Liver (tissue), 3 donors: ENCODE measurements at regions not wholly inside any gene's neighbourhood (a gene's known extent, or its start where the extent isn't known, plus 50 kb on each side); places are given as distances from the start of the nearest gene placed in this dataset.

ENCODE experiments used
- JUND ChIP-seq, 2 donors: IDR thresholded peaks; 2 replicates each; pipeline ENCODE4 v1.6.1; 2016; ENCODE audit warnings: antibody characterized with exemption in 2 of 2
- REST ChIP-seq: IDR thresholded peaks from 2 replicates; pipeline ENCODE4 v1.6.1; 2016; ENCODE audit warnings: antibody characterized with exemption, mild to moderate bottlenecking
- SP1 ChIP-seq: IDR thresholded peaks from 2 replicates; pipeline ENCODE4 v1.6.1; 2018; ENCODE audit warnings: antibody characterized with exemption, mild to moderate bottlenecking
- TF ChIP-seq, protein P1 (sequence below): fragments of 150-350 bp; IDR thresholded peaks from 2 replicates; pipeline ENCODE4 v1.5.1; 2017; ENCODE audit warnings: improper control_type of control experiment, low read depth, low read length; ENCODE audit not compliant: missing input control
- donor health status: healthy.
- donor health status: healthy.

DNA sequence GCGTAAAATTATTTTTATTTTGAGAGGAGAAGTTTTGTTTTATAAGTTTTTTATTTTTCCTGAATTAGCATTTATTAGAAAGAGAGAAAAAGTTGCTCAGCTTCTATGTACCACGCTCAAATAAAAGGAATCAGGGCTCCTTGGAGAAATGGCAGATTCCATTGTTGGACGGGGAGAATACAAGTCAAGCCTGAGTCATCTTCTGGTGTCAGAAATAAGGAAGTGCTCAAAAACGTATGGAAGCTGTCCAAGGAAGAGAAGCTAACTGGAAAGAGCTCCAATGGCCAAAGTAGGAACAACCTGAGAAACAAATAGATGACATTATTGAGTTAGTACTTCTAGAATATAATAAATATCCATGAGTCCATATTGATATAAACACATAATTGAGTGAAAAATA, 89.3 kb upstream of the NEIL3 start:
- TF ChIP-seq REST, result no peak
- TF ChIP-seq SP1, result no peak
- no peak for TF ChIP-seq JUND (IDR thresholded peaks at IDR 0.05)
- TF ChIP-seq, protein P1, sequence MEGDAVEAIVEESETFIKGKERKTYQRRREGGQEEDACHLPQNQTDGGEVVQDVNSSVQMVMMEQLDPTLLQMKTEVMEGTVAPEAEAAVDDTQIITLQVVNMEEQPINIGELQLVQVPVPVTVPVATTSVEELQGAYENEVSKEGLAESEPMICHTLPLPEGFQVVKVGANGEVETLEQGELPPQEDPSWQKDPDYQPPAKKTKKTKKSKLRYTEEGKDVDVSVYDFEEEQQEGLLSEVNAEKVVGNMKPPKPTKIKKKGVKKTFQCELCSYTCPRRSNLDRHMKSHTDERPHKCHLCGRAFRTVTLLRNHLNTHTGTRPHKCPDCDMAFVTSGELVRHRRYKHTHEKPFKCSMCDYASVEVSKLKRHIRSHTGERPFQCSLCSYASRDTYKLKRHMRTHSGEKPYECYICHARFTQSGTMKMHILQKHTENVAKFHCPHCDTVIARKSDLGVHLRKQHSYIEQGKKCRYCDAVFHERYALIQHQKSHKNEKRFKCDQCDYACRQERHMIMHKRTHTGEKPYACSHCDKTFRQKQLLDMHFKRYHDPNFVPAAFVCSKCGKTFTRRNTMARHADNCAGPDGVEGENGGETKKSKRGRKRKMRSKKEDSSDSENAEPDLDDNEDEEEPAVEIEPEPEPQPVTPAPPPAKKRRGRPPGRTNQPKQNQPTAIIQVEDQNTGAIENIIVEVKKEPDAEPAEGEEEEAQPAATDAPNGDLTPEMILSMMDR, result no peak
